GM12865 (cell line): ENCODE measurements at regions not wholly inside any gene's neighbourhood (a gene's known extent, or its start where the extent isn't known, plus 50 kb on each side); places are given as distances from the start of the nearest gene placed in this dataset.
"Not testable (repeated sequence)": the region's sequence is repeated elsewhere in the genome, so short reads cannot be mapped to it uniquely, and the experiment has no call there.

ENCODE experiments used
- DNase-seq: peaks from one replicate; pipeline ENCODE4 v3.0.0; 2010; ENCODE audit warnings: low read depth
- H3K4me3 ChIP-seq: 2 replicates; pipeline ENCODE4 v1.5.1; 2011; ENCODE audit warnings: mild to moderate bottlenecking, low read depth, low read length, control low read depth
- CTCF ChIP-seq: IDR thresholded peaks from 2 replicates; pipeline ENCODE4 v1.5.1; 2011; ENCODE audit warnings: low read length, control low read depth, low read depth, inconsistent platforms; ENCODE audit not compliant: insufficient read depth; ENCODE audit errors: missing control alignments

GRCh38 chr16:27618606-27619327 lies 68.8 kb downstream of the KATNIP start:
- no peak for TF ChIP-seq CTCF
- DNase-seq = no peak
- no peak overlapping the region for H3K4me3 ChIP-seq

- H3K4me3 ChIP-seq = no peak overlapping the region
Measured at GRCh38 chr16:27620541-27620940, 70.6 kb downstream of the KATNIP start.

GRCh38 chr16:27624154-27625049 lies 74.5 kb downstream of the KATNIP start:
- H3K4me3 ChIP-seq = no peak overlapping the region
- no peak for TF ChIP-seq CTCF
- DNase-seq = no peak

More at GRCh38 chr16:27620541-27620940, 70.6 kb downstream of the KATNIP start:
- no peak for TF ChIP-seq CTCF
- DNase-seq = no peak

DNA sequence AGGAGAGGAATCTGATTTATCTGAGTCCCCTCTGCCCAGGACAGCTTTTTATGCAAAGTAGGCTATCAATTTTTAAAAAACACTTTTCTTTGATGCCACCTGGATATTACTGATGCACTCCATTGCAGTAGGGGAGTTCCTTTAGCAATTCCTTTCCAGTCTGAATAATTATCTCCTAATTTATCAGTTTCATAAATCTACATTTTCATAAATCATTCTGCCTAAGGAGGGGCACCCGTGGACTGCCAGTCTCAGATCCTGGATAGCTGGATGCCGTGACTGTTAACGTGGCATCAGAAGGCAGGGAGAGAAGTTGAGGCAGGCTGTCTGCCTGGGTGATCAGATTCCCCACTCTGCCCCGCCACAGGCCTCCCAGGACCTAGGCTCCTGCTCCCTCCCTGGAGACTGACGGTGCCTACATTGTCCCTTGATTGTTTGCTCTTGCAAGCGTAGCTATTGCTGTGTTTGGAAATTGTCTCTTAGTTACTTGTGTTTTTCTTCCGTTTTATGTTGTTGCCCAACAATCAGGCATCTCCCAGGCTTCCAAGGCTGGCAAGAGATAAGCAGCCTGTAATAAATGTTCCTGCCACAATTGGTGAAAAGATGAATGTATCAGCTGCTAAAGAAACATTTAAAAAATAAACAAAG lies 75.2 kb downstream of the KATNIP start:
- no peak for TF ChIP-seq CTCF
- H3K4me3 ChIP-seq = no peak overlapping the region
- no peak for DNase-seq

DNA sequence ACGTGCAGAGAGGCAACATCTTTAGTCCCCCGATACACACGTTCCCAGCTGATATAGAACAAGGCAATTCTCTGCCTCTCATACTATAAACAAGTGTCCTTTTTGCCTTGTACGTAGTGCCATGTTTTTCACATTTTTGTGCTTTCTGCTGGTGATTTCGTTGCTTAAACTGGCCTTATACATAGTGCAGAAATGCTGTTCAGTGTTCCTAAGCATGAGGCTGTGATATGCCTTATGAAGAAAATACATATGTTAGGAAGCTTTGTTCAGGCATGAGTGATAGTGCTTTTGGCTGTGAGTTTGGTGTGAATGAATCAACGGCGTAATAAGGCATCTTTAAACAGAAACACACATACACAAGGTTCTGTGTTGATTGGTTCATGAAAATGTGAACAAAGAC lies 77.2 kb downstream of the KATNIP start:
- DNase-seq = no peak
- TF ChIP-seq CTCF = no peak
- H3K4me3 ChIP-seq = no peak overlapping the region

- H3K4me3 ChIP-seq = no peak overlapping the region
- TF ChIP-seq CTCF = no peak
- DNase-seq = no peak
Measured at GRCh38 chr16:27628241-27628942, 78.4 kb downstream of the KATNIP start.

DNA sequence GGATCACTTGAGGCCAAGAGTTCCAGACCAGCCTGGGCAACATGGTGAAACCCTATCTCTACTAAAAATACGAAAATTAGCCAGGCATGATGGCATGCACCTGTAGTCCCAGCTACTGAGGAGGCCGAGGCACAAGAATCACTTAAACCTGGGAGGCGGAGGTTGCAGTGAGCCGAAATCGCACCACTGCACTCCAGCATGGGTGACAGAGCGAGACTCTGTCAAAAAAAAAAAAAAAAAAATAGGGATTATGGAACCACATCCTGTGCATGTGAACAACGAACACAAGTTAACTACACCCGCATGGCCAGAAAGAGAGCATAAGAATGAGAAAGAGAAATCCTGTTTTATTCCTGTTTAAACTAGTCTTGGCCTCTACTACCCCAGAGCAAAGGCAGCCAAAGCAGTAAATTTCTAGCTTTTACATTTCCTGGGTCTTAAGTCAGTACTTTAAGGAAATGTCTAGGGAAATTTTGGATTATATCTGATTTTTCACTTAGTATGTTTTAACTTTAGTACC lies 79.1 kb downstream of the KATNIP start:
- DNase-seq, H3K4me3 ChIP-seq: not testable (repeated sequence)
